Testis (tissue), 2 donors: ENCODE measurements at regions not wholly inside any gene's neighbourhood (a gene's known extent, or its start where the extent isn't known, plus 50 kb on each side); places are given as distances from the start of the nearest gene placed in this dataset.

Source experiments
- CTCF ChIP-seq, 3 experiments: fragments of 450-650 bp in 2 of 3; fragments of 200-600 bp in 1 of 3; sonication (generic) in 1 of 3; IDR thresholded peaks; one replicate each; pipeline ENCODE4 v1.5.1; 2016 to 2019; ENCODE audit warnings: antibody characterized with exemption in 3 of 3, mild to moderate bottlenecking in 2 of 3, moderate library complexity in 1 of 3
- POLR2A ChIP-seq: fragments of 450-650 bp; IDR thresholded peaks from one replicate; pipeline ENCODE4 v1.6.1; 2017; ENCODE audit warnings: antibody characterized with exemption, mild to moderate bottlenecking, moderate library complexity

GRCh38 chr3:127096256-127097071 is 96.5 kb upstream of the PRR23E start:
- TF ChIP-seq CTCF (IDR thresholded peaks at IDR 0.05) (no peak), POLR2A (no peak)
